Epithelial cell of esophagus (primary cell): ENCODE measurements at regions not wholly inside any gene's neighbourhood (a gene's known extent, or its start where the extent isn't known, plus 50 kb on each side); places are given as distances from the start of the nearest gene placed in this dataset.

Experiments
- DNase-seq: peaks from one replicate; pipeline ENCODE4 v3.0.0; 2010; ENCODE audit warnings: low read depth
- H3K4me3 ChIP-seq: 2 replicates; pipeline ENCODE4 v1.5.1; 2011; ENCODE audit warnings: mild to moderate bottlenecking, low read length, control low read depth
- CTCF ChIP-seq: IDR thresholded peaks from 2 replicates; pipeline ENCODE4 v1.5.1; 2011; ENCODE audit warnings: low read depth, mild to moderate bottlenecking, low read length, control low read depth, inconsistent platforms; ENCODE audit not compliant: insufficient read depth; ENCODE audit errors: missing control alignments

GRCh38 chr13:34868733-34869132, 73.3 kb upstream of the NBEA start:
- no peak for TF ChIP-seq CTCF
- H3K4me3 ChIP-seq: no peak overlapping the region
- DNase-seq: no peak

- no peak overlapping the region for H3K4me3 ChIP-seq
- no peak for DNase-seq
- no peak for TF ChIP-seq CTCF
Measured at GRCh38 chr13:34869696-34870095, 72.4 kb upstream of the NBEA start.

- H3K4me3 ChIP-seq: no peak overlapping the region
- DNase-seq: no peak
- TF ChIP-seq CTCF: no peak
Measured at GRCh38 chr13:34878329-34878728, 63.7 kb upstream of the NBEA start.

- TF ChIP-seq CTCF: no peak
- no peak for DNase-seq
- H3K4me3 ChIP-seq: no peak overlapping the region
Measured at GRCh38 chr13:34879851-34880250, 62.2 kb upstream of the NBEA start.

- DNase-seq: no peak
- no peak overlapping the region for H3K4me3 ChIP-seq
- TF ChIP-seq CTCF: no peak
Measured at GRCh38 chr13:34881494-34881893, 60.6 kb upstream of the NBEA start.

GRCh38 chr13:34883396-34883795, 58.7 kb upstream of the NBEA start:
- no peak for TF ChIP-seq CTCF
- no peak overlapping the region for H3K4me3 ChIP-seq
- no peak for DNase-seq

GRCh38 chr13:34884366-34884765, 57.7 kb upstream of the NBEA start:
- no peak for DNase-seq
- no peak overlapping the region for H3K4me3 ChIP-seq
- no peak for TF ChIP-seq CTCF
